Caco-2 (cell line): ENCODE measurements at regions not wholly inside any gene's neighbourhood (a gene's known extent, or its start where the extent isn't known, plus 50 kb on each side); places are given as distances from the start of the nearest gene placed in this dataset.
"Not testable (repeated sequence)": the region's sequence is repeated elsewhere in the genome, so short reads cannot be mapped to it uniquely, and the experiment has no call there.

Experiments
- BruUV-seq: library from RNA; stranded (reverse); fragments of 400-500 nt; replicated peaks from 2 replicates; lab custom pipeline; 2021; lab: Mats Ljungman, UMichigan
- CTCF ChIA-PET: fragments of 300-600 bp; sonication (Branson Sonifier 250); formaldehyde crosslinking; loops from one replicate; lab custom pipeline; 2022; ENCODE audit warnings: antibody characterized with exemption; lab: Charles Lee
- POLR2A ChIA-PET: fragments of 300-600 bp; sonication (Branson Sonifier 250); formaldehyde crosslinking; loops from one replicate; lab custom pipeline; 2022; ENCODE audit warnings: antibody characterized with exemption; lab: Charles Lee
- DNase-seq, 2 experiments: peaks; one replicate each; pipeline versions ENCODE4 v3.0.0 to v3.0.0-alpha.2; 2020 to 2022
- H3K27me3 ChIP-seq: replicated peaks from 2 replicates; pipeline ENCODE4 v1.6.0; 2011; ENCODE audit warnings: low read length; ENCODE audit not compliant: control insufficient read depth, insufficient read depth
- H3K36me3 ChIP-seq: 2 replicates; pipeline ENCODE4 v1.5.1; 2011; ENCODE audit warnings: low read length; ENCODE audit not compliant: control insufficient read depth, insufficient read depth
- H3K4me1 ChIP-seq: fragments of 250-450 bp; sonication (Bioruptor Pico); 2 replicates; pipeline ENCODE4 v1.5.1; 2020; ENCODE audit warnings: mild to moderate bottlenecking
- H3K4me3 ChIP-seq: 2 replicates; pipeline ENCODE4 v1.5.1; 2011; ENCODE audit warnings: low read depth, mild to moderate bottlenecking, control low read depth, low read length
- H3K9me3 ChIP-seq: fragments of 250-450 bp; sonication (Bioruptor Pico); 2 replicates; pipeline ENCODE4 v1.5.1; 2020; ENCODE audit warnings: mild to moderate bottlenecking, moderate library complexity
- H3K27ac Mint-ChIP-seq: one replicate; pipeline ENCODE4 v1.8.0; 2022; ENCODE audit warnings: mixed read lengths; ENCODE audit not compliant: unreplicated experiment
- H3K27me3 Mint-ChIP-seq: one replicate; pipeline ENCODE4 v1.8.0; 2022; ENCODE audit warnings: mixed read lengths; ENCODE audit not compliant: insufficient read depth, unreplicated experiment
- H3K36me3 Mint-ChIP-seq: one replicate; pipeline ENCODE4 v1.8.0; 2022; ENCODE audit warnings: mild to moderate bottlenecking, mixed read lengths; ENCODE audit not compliant: insufficient read depth, unreplicated experiment
- H3K4me1 Mint-ChIP-seq: one replicate; pipeline ENCODE4 v1.8.0; 2022; ENCODE audit warnings: low read depth, mixed read lengths; ENCODE audit not compliant: unreplicated experiment
- H3K4me3 Mint-ChIP-seq: one replicate; pipeline ENCODE4 v1.8.0; 2022; ENCODE audit warnings: mild to moderate bottlenecking, moderate library complexity, mixed read lengths; ENCODE audit not compliant: unreplicated experiment
- H3K9me3 Mint-ChIP-seq: one replicate; pipeline ENCODE4 v1.8.0; 2022; ENCODE audit warnings: mixed read lengths; ENCODE audit not compliant: unreplicated experiment
- intact Hi-C: fragments of 100-400 bp; cut with micrococcal nuclease; formaldehyde crosslinking; loops from one replicate; pipeline ENCODE4 v1.10.0; 2022; ENCODE audit not compliant: unreplicated experiment
- TF ChIP-seq, protein P1 (sequence below), 2 experiments: fragments of 200-600 bp in 1 of 2; IDR thresholded peaks; 1 replicate in 1 of 2; 2 replicates in 1 of 2; pipeline versions ENCODE4 v1.5.1 to v1.8.0; 2011 to 2022; ENCODE audit warnings: antibody characterized with exemption in 1 of 2, control low read depth in 1 of 2, inconsistent platforms in 1 of 2, low read depth in 1 of 2, low read length in 1 of 2, mild to moderate bottlenecking in 1 of 2, moderate library complexity in 1 of 2; ENCODE audit not compliant: insufficient read depth in 1 of 2, severe bottlenecking in 1 of 2, unreplicated experiment in 1 of 2

DNA sequence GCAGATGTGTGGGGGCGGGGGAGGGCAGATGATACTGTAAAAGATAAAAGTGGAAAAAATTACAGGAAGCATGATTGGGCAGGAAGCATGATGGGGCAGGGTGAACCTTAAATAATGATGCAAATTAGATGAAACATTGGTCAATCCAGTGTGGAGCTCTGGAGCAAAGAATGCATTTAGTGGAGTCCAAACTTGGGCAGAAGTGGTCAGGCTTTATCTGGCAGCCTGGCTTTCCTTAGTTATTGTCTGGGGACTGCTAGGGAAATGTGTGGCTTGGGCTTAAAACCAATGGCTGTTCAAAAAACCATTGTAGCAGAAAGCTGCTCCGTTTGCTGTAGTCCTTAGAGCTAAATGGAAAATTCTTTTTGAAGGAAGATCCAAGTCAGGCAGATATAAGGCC, 1077.3 kb upstream of the MIR17HG start:
- H3K27me3 Mint-ChIP-seq = no peaks in the 10 kb centered on the region
- H3K4me1 ChIP-seq = no peaks in the 10 kb centered on the region
- BruUV-seq = no TSS peak
- TF ChIP-seq, protein P1, sequence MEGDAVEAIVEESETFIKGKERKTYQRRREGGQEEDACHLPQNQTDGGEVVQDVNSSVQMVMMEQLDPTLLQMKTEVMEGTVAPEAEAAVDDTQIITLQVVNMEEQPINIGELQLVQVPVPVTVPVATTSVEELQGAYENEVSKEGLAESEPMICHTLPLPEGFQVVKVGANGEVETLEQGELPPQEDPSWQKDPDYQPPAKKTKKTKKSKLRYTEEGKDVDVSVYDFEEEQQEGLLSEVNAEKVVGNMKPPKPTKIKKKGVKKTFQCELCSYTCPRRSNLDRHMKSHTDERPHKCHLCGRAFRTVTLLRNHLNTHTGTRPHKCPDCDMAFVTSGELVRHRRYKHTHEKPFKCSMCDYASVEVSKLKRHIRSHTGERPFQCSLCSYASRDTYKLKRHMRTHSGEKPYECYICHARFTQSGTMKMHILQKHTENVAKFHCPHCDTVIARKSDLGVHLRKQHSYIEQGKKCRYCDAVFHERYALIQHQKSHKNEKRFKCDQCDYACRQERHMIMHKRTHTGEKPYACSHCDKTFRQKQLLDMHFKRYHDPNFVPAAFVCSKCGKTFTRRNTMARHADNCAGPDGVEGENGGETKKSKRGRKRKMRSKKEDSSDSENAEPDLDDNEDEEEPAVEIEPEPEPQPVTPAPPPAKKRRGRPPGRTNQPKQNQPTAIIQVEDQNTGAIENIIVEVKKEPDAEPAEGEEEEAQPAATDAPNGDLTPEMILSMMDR (IDR thresholded peaks at IDR 0.05; ENCODE audit: insufficient read depth in 1 of 2, low read depth in 1 of 2, low read length in 1 of 2, severe bottlenecking in 1 of 2, unreplicated experiment in 1 of 2) = no peak
- ChIA-PET CTCF (no interaction called here), POLR2A (no interaction called here)
- no peak overlapping the region for H3K4me3 ChIP-seq
- DNase-seq = no peak
- H3K36me3 ChIP-seq = no peaks in the 10 kb centered on the region
- no peaks in the 10 kb centered on the region for H3K9me3 Mint-ChIP-seq
- no peaks in the 10 kb centered on the region for H3K9me3 ChIP-seq
- intact Hi-C loops = no loop called here
- no peaks in the 10 kb centered on the region for H3K27me3 ChIP-seq
- no peaks in the 10 kb centered on the region for H3K4me1 Mint-ChIP-seq
- H3K4me3 Mint-ChIP-seq = no peak overlapping the region
- H3K36me3 Mint-ChIP-seq = no peaks in the 10 kb centered on the region
- no peak overlapping the region for H3K27ac Mint-ChIP-seq

DNA sequence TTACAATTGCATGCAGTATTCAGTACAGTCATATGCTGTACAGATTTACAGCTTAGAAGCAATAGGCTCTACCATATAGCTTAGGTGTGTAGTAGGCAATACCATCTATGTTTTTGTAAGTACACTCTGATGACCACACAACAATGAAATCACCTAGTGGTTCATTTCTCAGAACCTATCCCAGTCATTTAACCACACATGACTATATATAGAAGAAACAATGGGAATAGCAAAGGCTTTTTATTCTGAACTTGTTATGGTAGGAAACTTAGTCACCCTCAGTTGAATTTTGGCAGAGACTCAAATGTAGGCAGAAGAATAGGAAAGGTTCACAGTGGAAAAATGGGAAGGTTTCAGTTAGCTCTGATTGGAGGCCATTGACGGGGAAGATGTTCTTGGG, 1075.1 kb upstream of the MIR17HG start:
- H3K36me3 Mint-ChIP-seq = no peaks in the 10 kb centered on the region

DNA sequence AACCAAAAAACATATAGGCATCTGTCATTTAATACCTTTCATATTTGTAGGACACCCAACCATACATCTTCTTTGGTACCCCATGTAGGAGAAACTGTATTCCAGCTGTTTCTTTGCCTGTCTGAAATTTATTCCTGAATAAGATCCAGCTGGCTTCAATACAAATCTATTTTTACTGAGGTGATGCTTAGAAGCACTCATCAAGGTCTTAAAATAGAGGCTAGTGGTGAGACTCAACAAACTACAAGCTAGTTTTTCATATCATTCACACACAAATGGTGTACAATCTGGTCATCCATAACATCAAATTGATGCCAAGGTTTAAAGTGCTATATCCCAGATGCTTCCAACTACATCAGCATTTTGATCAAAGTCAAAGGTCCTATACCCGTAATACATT, 1071.3 kb upstream of the MIR17HG start:
- no TSS peak for BruUV-seq
- Histone ChIP-seq H3K36me3 (no peaks in the 10 kb centered on the region), H3K9me3 (no peaks in the 10 kb centered on the region), H3K4me3 (no peak overlapping the region), H3K4me1 (no peaks in the 10 kb centered on the region), H3K27me3 (no peaks in the 10 kb centered on the region)
- TF ChIP-seq, protein P1 (IDR thresholded peaks at IDR 0.05; ENCODE audit: insufficient read depth in 1 of 2, low read depth in 1 of 2, low read length in 1 of 2, severe bottlenecking in 1 of 2, unreplicated experiment in 1 of 2) = no peak
- Mint-ChIP-seq H3K36me3 (no peaks in the 10 kb centered on the region), H3K27me3 (no peaks in the 10 kb centered on the region), H3K4me3 (no peak overlapping the region), H3K9me3 (no peaks in the 10 kb centered on the region), H3K4me1 (no peaks in the 10 kb centered on the region), H3K27ac (no peak overlapping the region)
- intact Hi-C loops = no loop called here
- ChIA-PET CTCF (no interaction called here), POLR2A (no interaction called here)
- no peak for DNase-seq

More for the DNA sequence above, 1075.1 kb upstream of the MIR17HG start:
- Mint-ChIP-seq H3K27ac (no peak overlapping the region), H3K4me1 (no peaks in the 10 kb centered on the region), H3K27me3 (no peaks in the 10 kb centered on the region), H3K9me3 (no peaks in the 10 kb centered on the region), H3K4me3 (no peak overlapping the region)
- no peaks in the 10 kb centered on the region for H3K9me3 ChIP-seq
- TF ChIP-seq, protein P1 (IDR thresholded peaks at IDR 0.05; ENCODE audit: insufficient read depth in 1 of 2, low read depth in 1 of 2, low read length in 1 of 2, severe bottlenecking in 1 of 2, unreplicated experiment in 1 of 2) = no peak
- H3K27me3 ChIP-seq = no peaks in the 10 kb centered on the region
- H3K4me3 ChIP-seq = no peak overlapping the region
- intact Hi-C loops = no loop called here
- ChIA-PET CTCF (no interaction called here), POLR2A (no interaction called here)
- H3K4me1 ChIP-seq = no peaks in the 10 kb centered on the region
- no peaks in the 10 kb centered on the region for H3K36me3 ChIP-seq
- BruUV-seq = no TSS peak
- DNase-seq = no peak

DNA sequence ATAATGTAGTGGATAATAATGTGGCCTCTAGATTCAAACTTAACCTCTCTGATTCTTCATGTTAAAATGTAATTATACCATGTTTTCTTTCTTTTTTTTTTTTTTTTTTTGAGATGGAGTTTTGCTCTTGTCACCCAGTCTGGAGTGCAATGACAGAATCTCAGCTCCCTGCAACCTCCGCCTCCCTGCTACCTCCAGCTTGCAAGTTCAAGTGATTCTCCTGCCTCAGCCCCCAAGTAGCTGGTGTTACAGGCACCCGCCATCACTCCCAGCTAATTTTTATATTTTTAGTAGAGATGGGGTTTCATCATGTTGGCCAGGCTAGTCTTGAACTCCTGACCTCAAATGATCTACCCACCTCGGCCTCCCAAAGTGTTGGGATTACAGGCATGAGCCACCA, 1069.3 kb upstream of the MIR17HG start:
- H3K4me3 ChIP-seq, BruUV-seq, H3K27ac Mint-ChIP-seq, H3K27me3 ChIP-seq, H3K4me1 ChIP-seq, H3K27me3 Mint-ChIP-seq, H3K9me3 Mint-ChIP-seq, H3K36me3 ChIP-seq, DNase-seq, H3K36me3 Mint-ChIP-seq, intact Hi-C loops, H3K4me3 Mint-ChIP-seq, H3K4me1 Mint-ChIP-seq, CTCF ChIA-PET, POLR2A ChIA-PET, H3K9me3 ChIP-seq: not testable (repeated sequence)
